ENCODE measurements at regions not wholly inside any gene's neighbourhood (a gene's known extent, or its start where the extent isn't known, plus 50 kb on each side); places are given as distances from the start of the nearest gene placed in this dataset.

DNA sequence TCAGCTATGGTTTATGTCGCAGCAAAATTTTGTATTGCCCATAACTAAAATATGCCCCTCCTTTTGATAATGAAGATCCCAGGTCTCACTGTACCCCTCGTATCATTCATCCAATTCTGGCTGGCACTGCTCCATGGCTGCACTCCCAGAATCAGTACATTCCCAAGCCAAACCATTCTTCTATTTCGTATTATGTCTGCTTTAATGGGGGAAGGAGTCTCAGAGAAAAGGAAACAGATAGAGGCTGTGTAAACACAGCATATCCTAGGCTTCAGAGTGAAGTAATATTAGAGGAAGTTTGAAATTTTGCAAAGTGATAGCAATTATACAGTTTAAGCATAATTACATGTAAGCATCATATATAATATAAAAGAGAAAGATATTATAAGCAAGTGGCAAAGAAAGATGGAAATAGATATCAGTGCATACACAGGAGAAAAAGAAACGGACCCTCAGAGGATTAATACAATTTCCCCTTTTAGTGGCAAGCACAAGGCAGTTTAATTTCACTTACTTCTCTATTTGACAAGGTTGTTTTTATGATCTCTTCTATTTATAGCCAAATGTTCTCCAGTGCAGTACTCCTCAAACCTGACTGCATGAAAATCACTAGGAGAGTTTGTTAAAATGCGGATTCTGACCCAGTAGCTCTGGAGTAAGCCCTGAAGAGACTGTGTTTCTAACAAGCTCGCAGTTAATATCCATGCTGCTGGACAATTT is 56.5 kb upstream of the TENT5A start:
- no peak for DNase-seq

DNA sequence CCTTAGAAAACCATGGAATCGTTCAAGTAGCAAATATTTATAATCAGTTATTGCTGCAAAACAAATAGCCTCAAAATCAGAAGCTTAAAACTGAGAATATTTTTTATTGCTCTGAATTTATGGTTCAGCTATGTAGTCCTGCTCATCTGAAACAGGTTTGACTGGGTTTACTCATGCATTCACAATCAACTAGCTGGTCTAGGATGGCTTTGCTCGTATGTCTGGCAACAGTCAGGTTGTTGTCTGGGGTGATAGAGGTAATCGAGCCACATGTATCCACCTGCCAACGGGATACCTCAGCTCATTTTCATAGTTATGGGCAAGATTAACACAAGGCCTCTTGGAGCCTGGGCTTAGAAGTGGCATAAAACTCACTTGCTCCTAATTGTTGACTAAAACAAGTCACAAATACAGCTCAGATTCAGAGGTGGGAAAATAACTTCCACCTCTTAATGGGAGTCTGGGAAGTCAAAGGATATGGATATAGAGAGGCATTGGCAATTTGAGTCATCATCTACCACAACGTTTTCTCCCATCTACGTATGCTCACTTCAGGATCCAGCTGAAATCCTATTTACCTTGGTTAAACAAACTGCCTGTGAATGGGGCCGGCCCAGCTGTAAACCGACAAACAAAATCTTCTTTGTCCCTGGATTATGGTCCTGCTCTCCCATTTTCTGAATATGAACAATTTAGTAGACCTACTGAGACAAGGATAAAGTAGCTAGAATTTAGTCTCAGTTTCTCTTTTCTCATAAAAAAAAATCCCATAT is 54.5 kb upstream of the TENT5A start:
- DNase-seq, result no peak

DNA sequence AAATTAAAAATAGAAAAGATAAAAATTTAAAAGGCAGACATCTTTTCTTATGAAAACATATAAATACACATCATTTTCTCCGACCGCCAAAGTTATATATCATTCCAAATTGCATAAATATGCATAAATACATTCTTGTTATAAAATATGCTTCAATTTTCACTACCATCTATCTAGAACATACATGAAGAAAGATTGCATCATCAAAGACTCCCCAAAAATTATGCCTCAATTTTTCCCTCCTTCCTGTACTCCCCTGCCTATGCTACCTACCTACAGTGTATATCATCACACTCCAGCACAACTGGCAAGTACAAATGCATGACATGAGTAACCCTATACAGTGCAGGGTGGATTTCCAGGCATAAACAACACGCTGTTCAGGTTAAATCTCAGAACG is 49.9 kb upstream of the TENT5A start:
- DNase-seq, result no peak

Measured in midbrain (tissue), 1 donor.